T-helper 2 cell (primary cell): ENCODE measurements at regions not wholly inside any gene's neighbourhood (a gene's known extent, or its start where the extent isn't known, plus 50 kb on each side); places are given as distances from the start of the nearest gene placed in this dataset.

Source experiments
- DNase-seq, 5 experiments: peaks; one replicate each; pipeline versions ENCODE4 v3.0.0 to v3.0.0-alpha.2; 2012 to 2022

GRCh38 chr3:72230774-72231379 is 445.9 kb upstream of the PROK2 start:
- no peak for DNase-seq

GRCh38 chr3:72229952-72230351 is 445.0 kb upstream of the PROK2 start:
- DNase-seq: no peak

- no peak for DNase-seq
Observed at GRCh38 chr3:72227486-72228070, 442.6 kb upstream of the PROK2 start.

GRCh38 chr3:72224804-72225509 is 440.0 kb upstream of the PROK2 start:
- no peak for DNase-seq

GRCh38 chr3:72223628-72224027 is 438.7 kb upstream of the PROK2 start:
- no peak for DNase-seq

- DNase-seq: no peak
Observed at GRCh38 chr3:72223116-72223515, 438.2 kb upstream of the PROK2 start.

GRCh38 chr3:72222410-72222809 is 437.5 kb upstream of the PROK2 start:
- DNase-seq: no peak

GRCh38 chr3:72220946-72221345 is 436.0 kb upstream of the PROK2 start:
- DNase-seq: no peak

- no peak for DNase-seq
Observed at GRCh38 chr3:72219752-72220151, 434.8 kb upstream of the PROK2 start.

GRCh38 chr3:72217570-72217969 is 432.6 kb upstream of the PROK2 start:
- DNase-seq: no peak

- DNase-seq: no peak
Observed at GRCh38 chr3:72214066-72214951, 429.4 kb upstream of the PROK2 start.

GRCh38 chr3:72213296-72214065 is 428.5 kb upstream of the PROK2 start:
- DNase-seq: no peak

GRCh38 chr3:72212396-72212795 is 427.4 kb upstream of the PROK2 start:
- no peak for DNase-seq

- DNase-seq: no peak
Observed at GRCh38 chr3:72210261-72210660, 425.3 kb upstream of the PROK2 start.

GRCh38 chr3:72205297-72205826 is 420.4 kb upstream of the PROK2 start:
- DNase-seq: no peak

GRCh38 chr3:72204452-72204851 is 419.5 kb upstream of the PROK2 start:
- DNase-seq: no peak

GRCh38 chr3:72203613-72204349 is 418.8 kb upstream of the PROK2 start:
- DNase-seq: no peak

GRCh38 chr3:72203105-72203504 is 418.2 kb upstream of the PROK2 start:
- DNase-seq: no peak

GRCh38 chr3:72200332-72200731 is 415.4 kb upstream of the PROK2 start:
- no peak for DNase-seq

- no peak for DNase-seq
Observed at GRCh38 chr3:72199530-72199929, 414.6 kb upstream of the PROK2 start.

GRCh38 chr3:72196377-72196929 is 411.5 kb upstream of the PROK2 start:
- no peak for DNase-seq
